ENCODE measurements at regions not wholly inside any gene's neighbourhood (a gene's known extent, or its start where the extent isn't known, plus 50 kb on each side); places are given as distances from the start of the nearest gene placed in this dataset.

DNA sequence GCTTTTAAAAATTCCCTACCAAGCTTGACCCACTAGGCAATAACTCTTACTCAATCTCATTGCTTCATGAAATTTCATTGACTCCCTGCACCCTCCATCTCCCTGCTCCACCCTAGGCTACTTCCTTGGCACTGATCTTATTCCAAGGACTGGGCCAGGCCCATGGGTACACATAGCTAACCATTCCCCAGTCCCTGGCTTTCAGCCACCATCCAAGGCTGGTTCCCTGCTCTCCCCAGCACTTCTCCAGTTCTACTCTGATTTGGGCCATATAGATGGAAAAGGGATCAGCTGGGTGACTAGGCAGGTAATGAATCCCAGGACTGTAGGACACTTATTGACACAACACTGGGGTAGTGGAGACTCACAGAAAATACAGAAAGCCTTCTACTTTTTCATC lies 88.1 kb upstream of the NEO1 start:
- Histone ChIP-seq H3K9me3 (no peaks in the 10 kb centered on the region), H3K4me1 (no peaks in the 10 kb centered on the region), H3K27ac (no peak overlapping the region), H3K4me3 (no peak overlapping the region), H3K36me3 (replicated peaks in 1 of 2; ENCODE audit: insufficient read depth in 1 of 2, low read depth in 2 of 2) (no peaks in the 10 kb centered on the region), H3K27me3 (no peaks in the 10 kb centered on the region)
- DNase-seq = no peak
- intact Hi-C loops (cut with DNase I) = no loop called here
- no peak for ATAC-seq
- TF ChIP-seq, protein P1, sequence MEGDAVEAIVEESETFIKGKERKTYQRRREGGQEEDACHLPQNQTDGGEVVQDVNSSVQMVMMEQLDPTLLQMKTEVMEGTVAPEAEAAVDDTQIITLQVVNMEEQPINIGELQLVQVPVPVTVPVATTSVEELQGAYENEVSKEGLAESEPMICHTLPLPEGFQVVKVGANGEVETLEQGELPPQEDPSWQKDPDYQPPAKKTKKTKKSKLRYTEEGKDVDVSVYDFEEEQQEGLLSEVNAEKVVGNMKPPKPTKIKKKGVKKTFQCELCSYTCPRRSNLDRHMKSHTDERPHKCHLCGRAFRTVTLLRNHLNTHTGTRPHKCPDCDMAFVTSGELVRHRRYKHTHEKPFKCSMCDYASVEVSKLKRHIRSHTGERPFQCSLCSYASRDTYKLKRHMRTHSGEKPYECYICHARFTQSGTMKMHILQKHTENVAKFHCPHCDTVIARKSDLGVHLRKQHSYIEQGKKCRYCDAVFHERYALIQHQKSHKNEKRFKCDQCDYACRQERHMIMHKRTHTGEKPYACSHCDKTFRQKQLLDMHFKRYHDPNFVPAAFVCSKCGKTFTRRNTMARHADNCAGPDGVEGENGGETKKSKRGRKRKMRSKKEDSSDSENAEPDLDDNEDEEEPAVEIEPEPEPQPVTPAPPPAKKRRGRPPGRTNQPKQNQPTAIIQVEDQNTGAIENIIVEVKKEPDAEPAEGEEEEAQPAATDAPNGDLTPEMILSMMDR (IDR thresholded peaks at IDR 0.05) = no peak
- TF ChIP-seq POLR2A (IDR thresholded peaks at IDR 0.05) = no peak

- Histone ChIP-seq H3K27ac (no peak overlapping the region), H3K9me3 (no peaks in the 10 kb centered on the region), H3K4me3 (no peak overlapping the region), H3K27me3 (no peaks in the 10 kb centered on the region), H3K4me1 (peaks cover 3% of the 10 kb centered on the region), H3K36me3 (replicated peaks in 1 of 2; ENCODE audit: insufficient read depth in 1 of 2, low read depth in 2 of 2) (no peaks in the 10 kb centered on the region)
- 72 to 89% methylated on average over 4 to 8 of the region's 8 CpGs for WGBS, 2 donors
- ATAC-seq (no peak), DNase-seq (no peak)
- intact Hi-C loops (cut with DNase I) = no loop called here
- TF ChIP-seq POLR2A (IDR thresholded peaks at IDR 0.05) = no peak
- TF ChIP-seq, protein P1 (IDR thresholded peaks at IDR 0.05) = no peak
Measured at GRCh38 chr15:72962054-72962702, 90.1 kb upstream of the NEO1 start.

DNA sequence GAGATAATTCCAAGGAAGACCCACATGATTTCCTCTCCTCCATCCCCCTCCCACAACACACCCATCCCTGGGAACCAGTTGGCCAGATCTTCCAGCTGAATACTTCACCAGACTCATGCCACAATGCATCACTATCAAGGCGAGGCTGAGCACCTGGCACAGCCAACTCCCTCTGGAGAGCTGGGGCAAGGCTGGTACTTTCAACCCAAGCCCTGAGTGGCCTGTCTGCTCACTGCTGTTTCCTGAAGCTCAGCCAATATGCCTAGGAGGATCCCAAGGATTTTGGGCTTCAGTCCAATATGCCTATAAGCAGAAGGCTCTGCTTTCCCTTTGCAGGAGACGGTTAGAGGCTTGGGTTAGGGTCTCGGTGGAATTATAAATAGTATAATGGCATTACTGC lies 90.9 kb upstream of the NEO1 start:
- H3K27ac ChIP-seq = no peak overlapping the region
- H3K9me3 ChIP-seq = no peaks in the 10 kb centered on the region
- ATAC-seq (no peak), DNase-seq (no peak)
- no peaks in the 10 kb centered on the region for H3K36me3 ChIP-seq (replicated peaks in 1 of 2; ENCODE audit: insufficient read depth in 1 of 2, low read depth in 2 of 2)
- intact Hi-C loops (cut with DNase I) = no loop called here
- peaks cover 3% of the 10 kb centered on the region for H3K4me1 ChIP-seq
- 77 to 87% methylated on average over 3 of the region's 3 CpGs for WGBS, 2 donors
- no peaks in the 10 kb centered on the region for H3K27me3 ChIP-seq
- no peak for TF ChIP-seq POLR2A (IDR thresholded peaks at IDR 0.05)
- TF ChIP-seq, protein P1 (IDR thresholded peaks at IDR 0.05) = no peak
- H3K4me3 ChIP-seq = no peak overlapping the region

- no peak for TF ChIP-seq POLR2A (IDR thresholded peaks at IDR 0.05)
- TF ChIP-seq, protein P1 (IDR thresholded peaks at IDR 0.05) = no peak
- 48 to 63% methylated on average over 3 of the region's 3 CpGs for WGBS, 2 donors
- intact Hi-C loops (cut with DNase I) = no loop called here
- Histone ChIP-seq H3K4me1 (peaks cover 3% of the 10 kb centered on the region), H3K9me3 (no peaks in the 10 kb centered on the region), H3K27ac (no peak overlapping the region), H3K4me3 (no peak overlapping the region), H3K36me3 (replicated peaks in 1 of 2; ENCODE audit: insufficient read depth in 1 of 2, low read depth in 2 of 2) (no peaks in the 10 kb centered on the region), H3K27me3 (no peaks in the 10 kb centered on the region)
- ATAC-seq (no peak), DNase-seq (no peak)
Measured at GRCh38 chr15:72958634-72959033, 93.6 kb upstream of the NEO1 start.

DNA sequence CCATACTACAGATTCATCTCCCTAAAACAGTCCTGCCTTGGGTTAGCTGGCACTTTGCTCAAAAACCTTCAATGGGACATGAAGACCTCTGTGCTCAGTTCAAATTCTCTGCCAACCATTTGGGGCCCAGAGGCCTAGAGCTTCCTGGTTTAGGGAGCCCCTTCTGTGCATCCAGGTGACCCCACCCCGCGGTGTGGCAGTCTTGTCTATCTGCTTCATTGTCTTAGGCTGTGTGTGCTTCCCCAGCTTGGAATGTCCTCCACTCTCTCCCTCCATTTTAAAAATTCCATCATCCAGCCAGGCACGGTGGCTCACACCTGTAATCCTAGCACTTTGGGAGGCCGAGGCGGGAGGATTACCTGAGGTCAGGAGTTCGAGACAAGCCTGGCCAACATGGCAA lies 99.0 kb upstream of the NEO1 start:
- 90% methylated on average over 6 of the region's 6 CpGs for WGBS, 2 donors
- no peak for DNase-seq
- no peak for ATAC-seq
- TF ChIP-seq, protein P1 (IDR thresholded peaks at IDR 0.05) = no peak
- no peak for TF ChIP-seq POLR2A (IDR thresholded peaks at IDR 0.05)
- intact Hi-C loops (cut with DNase I) = no loop called here
- no peak overlapping the region for H3K4me3 ChIP-seq
- H3K36me3 ChIP-seq (replicated peaks in 1 of 2; ENCODE audit: insufficient read depth in 1 of 2, low read depth in 2 of 2) = no peaks in the 10 kb centered on the region
- H3K27me3 ChIP-seq = no peaks in the 10 kb centered on the region
- H3K27ac ChIP-seq = no peak overlapping the region
- H3K9me3 ChIP-seq = no peaks in the 10 kb centered on the region
- no peaks in the 10 kb centered on the region for H3K4me1 ChIP-seq

Data from body of pancreas (tissue), 4 donors.